Skeletal muscle cell (primary cell): ENCODE measurements at regions not wholly inside any gene's neighbourhood (a gene's known extent, or its start where the extent isn't known, plus 50 kb on each side); places are given as distances from the start of the nearest gene placed in this dataset.
"Not testable (repeated sequence)": the region's sequence is repeated elsewhere in the genome, so short reads cannot be mapped to it uniquely, and the experiment has no call there.

Experiments used
- DNase-seq: peaks from one replicate; pipeline ENCODE4 v3.0.0-alpha.2; 2010; ENCODE audit warnings: low read depth
- H3K4me3 ChIP-seq: 2 replicates; pipeline ENCODE4 v1.5.1; 2011; ENCODE audit warnings: low read depth, mild to moderate bottlenecking, control low read depth, low read length, moderate library complexity

GRCh38 chr1:30660241-30660640, 63.1 kb downstream of the MATN1 start:
- H3K4me3 ChIP-seq = no peak overlapping the region
- DNase-seq = no peak

GRCh38 chr1:30659702-30660101, 63.7 kb downstream of the MATN1 start:
- DNase-seq = no peak

DNA sequence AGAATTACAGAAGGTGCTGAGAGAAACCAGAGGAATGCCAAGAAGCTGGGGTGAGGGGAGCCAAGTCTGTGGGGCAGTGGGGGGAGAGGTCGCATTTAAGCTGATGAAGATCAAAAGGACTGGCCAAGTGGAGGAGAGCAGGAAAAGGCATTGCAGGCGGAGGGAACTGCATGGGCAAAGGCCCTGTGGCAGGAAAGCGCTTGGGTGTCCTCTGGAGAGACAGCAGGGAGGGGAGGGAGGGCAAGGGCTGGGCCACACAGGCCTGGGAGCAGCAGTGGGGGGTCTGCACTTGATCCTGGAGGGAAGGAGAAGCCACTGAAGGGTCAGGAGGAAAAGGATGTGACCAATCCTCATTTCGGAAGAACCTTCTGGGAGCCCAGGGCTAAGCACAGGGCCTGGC, 65.0 kb downstream of the MATN1 start:
- not testable (repeated sequence) for DNase-seq, H3K4me3 ChIP-seq

More at GRCh38 chr1:30659702-30660101, 63.7 kb downstream of the MATN1 start:
- no peak overlapping the region for H3K4me3 ChIP-seq

DNA sequence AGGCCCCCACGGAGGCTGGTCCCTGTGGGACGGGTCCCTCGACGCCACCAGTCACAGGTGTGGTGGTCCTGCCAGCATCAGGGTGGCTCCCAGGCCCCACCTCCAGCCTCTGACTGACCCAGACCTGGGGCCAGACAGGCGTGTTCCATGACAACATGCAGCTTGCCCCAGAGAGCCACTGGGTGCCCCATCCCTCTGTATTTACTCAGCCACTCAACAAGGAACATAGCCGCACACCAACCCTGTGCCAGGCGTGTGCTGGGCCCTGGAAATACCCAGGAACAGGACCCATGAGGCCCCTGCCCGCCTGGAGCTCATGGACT, 65.4 kb downstream of the MATN1 start:
- no peak overlapping the region for H3K4me3 ChIP-seq
- DNase-seq = no peak

- no peak for DNase-seq
- no peak overlapping the region for H3K4me3 ChIP-seq
These were observed 66.0 kb downstream of the MATN1 start for GRCh38 chr1:30657131-30658013.

DNA sequence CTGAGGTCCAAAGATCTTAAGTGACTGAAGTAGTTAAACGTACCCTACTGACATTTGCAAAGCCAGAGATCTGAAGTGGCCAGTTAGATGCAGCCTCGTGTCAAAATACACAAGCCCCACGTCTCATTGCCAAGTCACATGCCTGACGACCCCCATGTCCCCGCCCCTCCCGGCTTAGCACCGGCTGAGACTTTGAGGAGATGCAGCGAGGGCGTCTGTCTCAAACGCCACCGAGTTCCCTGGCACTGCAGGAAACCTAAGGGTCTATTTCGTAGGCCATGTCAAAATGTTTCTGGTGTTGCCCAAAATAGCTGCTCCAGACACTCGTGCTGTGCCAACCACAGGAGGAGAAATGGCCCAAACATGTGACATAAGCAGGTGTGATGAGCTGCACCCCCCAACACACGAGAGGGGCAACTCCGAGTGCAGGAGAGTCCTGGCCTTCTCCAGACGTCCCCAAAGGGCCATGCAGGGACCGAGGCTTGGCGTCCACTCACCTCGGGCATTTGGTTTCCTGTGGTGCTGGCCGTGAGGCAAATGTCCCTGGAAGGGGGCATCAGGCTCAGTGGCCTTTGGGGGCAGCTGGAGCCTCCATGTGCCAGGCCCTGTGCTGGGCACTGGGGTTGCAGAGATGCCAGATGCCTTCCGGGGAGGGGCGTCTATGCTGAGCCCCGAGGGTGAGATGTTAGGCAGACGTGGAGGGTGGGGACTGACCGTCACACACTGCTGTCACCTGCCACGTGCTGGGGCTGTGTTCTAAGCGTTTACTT, 67.0 kb downstream of the MATN1 start:
- no peak for DNase-seq
- H3K4me3 ChIP-seq = no peak overlapping the region

- DNase-seq = no peak
- no peak overlapping the region for H3K4me3 ChIP-seq
These were observed 67.7 kb downstream of the MATN1 start for GRCh38 chr1:30655672-30656071.

DNA sequence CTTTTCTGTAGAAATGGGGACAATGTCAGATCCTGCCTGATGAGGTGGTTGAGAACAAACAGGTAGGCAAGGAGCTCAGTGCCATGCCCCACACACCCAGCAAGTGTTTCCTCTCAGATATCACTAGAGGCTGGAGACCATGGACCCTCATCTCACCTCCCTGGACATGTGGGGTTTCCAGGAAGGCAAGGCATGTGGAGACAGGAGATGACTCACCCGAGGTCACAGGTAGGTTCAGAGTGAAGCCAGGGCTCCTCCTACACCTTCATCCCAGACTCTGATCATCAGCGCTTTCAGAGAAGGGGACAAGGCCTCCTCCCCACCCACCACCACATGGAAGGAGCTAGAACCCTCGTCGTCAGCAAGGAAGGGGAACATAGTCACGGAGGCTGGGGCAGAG, 69.2 kb downstream of the MATN1 start:
- no peak overlapping the region for H3K4me3 ChIP-seq
- no peak for DNase-seq

- no peak for DNase-seq
- H3K4me3 ChIP-seq = no peak overlapping the region
These were observed 71.1 kb downstream of the MATN1 start for GRCh38 chr1:30652152-30652841.

GRCh38 chr1:30651395-30651794, 72.0 kb downstream of the MATN1 start:
- not testable (repeated sequence) for H3K4me3 ChIP-seq, DNase-seq

- no peak for DNase-seq
- no peak overlapping the region for H3K4me3 ChIP-seq
These were observed 72.4 kb downstream of the MATN1 start for GRCh38 chr1:30650968-30651320.

DNA sequence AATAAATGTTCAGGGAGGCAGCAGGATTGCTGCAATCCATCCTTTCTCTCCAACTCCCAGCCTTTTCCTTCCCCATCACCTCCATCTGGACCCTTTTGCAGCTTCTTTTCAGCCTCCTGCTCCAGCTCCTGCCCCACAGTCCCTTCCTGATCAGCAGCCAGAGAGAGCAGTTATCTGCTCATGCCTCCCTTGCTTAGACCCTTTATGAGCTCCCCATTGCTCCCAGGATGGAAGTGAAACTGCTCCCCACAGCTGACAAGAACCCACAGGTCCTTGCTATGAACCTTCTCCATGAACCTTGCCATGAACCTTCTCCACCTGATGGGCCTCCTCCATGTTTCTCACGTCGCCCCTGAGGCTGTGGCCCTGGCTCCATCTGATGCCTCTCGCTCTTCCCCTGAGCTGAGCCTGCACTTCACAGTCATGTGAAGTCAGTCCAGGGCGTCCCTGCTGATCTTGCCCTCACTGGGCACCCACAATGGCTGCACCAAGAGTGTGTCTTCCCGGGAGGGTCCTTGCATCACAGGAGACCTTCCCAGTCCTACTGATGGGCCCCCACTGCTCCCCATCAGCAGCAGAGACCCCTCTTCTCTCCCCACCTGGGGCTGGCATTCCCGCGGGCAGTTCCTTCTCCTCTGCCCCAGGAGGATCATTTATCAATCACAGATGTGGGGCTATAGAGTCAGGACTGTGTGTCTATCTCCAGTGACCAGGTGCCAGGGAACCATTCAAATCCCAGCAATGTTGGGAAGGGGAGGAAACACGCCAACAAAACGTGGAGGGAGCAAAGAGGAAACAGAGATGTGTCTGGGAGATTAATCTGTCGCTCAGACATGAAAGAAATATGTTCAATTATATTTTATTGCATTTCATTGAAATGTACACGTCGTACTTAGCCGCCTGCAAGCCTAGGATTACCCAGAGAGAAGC, 73.1 kb downstream of the MATN1 start:
- no peak overlapping the region for H3K4me3 ChIP-seq
- no peak for DNase-seq

DNA sequence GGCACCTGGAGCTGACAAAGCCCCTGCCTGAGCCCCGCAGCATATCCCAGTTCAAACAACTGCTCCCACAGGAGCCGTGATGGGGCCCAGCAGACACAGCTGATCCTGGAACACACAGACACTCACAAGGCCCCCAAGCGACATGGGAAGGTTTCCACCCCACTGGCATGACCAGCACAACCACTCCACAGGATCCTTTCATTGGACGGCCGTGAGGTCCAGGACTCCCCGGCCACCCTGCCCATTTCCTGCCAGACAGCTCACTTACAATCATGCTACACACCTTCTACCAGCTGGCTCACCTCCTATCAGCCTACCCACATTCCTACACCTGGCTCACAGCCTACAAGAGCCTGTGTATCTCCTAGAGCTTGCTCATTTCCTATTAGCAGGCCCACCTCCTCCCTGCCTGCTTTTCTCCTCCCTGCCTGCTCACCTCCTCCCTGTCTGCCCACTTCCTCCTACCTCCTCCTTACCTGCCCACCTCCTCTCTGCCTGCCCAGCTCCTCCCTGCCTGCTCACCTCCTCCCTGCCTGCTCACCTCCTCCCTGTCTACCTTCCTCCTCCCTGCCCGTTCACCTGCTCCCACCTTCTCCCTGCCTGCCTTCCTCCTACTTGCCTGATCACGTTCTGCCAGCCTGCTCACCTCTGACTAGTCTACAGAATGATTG, 73.9 kb downstream of the MATN1 start:
- no peak for DNase-seq
- no peak overlapping the region for H3K4me3 ChIP-seq

- DNase-seq = no peak
- H3K4me3 ChIP-seq = no peak overlapping the region
These were observed 74.9 kb downstream of the MATN1 start for GRCh38 chr1:30648408-30649000.

GRCh38 chr1:30645807-30646206, 77.6 kb downstream of the MATN1 start:
- DNase-seq = no peak
- no peak overlapping the region for H3K4me3 ChIP-seq

DNA sequence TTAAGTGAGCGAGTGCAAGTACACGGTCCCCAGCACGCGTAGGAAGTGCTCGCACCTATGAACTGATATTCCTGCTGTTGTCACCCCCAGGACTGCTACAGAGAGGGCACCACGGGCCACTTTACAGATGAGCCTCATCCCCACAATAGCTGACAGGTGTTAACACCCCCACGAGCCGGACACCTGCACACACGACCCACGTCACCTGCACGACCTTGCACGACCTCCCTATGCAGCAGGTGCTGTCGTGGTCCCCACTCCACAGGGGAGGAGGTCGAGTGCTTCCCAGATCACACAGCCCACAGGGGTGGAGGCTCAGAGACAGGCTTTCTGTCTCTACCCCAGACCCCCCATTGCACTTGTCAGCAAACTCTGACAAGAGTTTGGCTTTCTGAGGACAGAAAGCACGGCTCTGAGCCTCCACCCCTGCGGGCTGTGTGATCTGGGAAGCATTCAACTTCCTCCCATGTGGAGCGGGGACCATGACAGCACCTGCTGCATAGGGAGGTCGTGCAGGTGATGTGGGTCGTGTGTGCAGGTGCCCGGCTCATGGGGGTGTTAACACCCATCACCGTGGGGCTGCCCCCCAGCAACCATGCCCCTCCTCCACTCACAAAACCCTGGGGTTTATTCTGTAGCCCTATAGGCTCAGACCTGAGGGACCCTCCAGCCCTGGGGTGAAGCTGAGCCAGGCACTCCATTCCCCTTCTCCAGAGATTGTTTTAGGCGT, 80.8 kb downstream of the MATN1 start:
- DNase-seq = no peak
- H3K4me3 ChIP-seq = no peak overlapping the region

GRCh38 chr1:30641572-30642353, 81.6 kb downstream of the MATN1 start:
- DNase-seq = no peak
- no peak overlapping the region for H3K4me3 ChIP-seq
